GM19452 (cell line): ENCODE measurements at regions not wholly inside any gene's neighbourhood (a gene's known extent, or its start where the extent isn't known, plus 50 kb on each side); places are given as distances from the start of the nearest gene placed in this dataset.
"Not testable (repeated sequence)": the region's sequence is repeated elsewhere in the genome, so short reads cannot be mapped to it uniquely, and the experiment has no call there.

Source experiments
- ATAC-seq: cut with Tn5 transposase; IDR thresholded peaks from one replicate; pipeline ENCODE4 v1.9.1; 2021; ENCODE audit not compliant: unreplicated experiment

GRCh38 chr3:70743754-70744153 is 431.3 kb upstream of the MDFIC2 start:
- ATAC-seq, result no peak

- ATAC-seq, result no peak
Observed at GRCh38 chr3:70742081-70742480, 429.6 kb upstream of the MDFIC2 start.

DNA sequence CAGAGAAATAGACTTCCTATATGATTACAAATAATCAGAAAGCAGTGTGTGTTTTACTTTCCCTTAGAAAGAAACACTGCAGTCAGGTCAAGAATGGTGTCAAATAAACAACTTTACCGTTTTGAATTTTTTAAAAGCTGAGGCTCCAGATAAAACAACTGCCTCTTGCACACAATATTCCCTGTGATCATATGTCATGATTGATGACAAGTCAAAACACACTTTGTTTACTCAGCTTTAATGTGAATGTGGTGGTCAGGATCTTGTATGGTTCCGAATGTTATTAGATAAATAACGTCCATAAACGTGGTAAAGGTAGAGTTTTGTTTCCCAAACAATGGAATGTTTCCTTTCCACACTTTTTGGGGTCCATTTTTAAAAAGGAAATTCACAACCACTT is 428.4 kb upstream of the MDFIC2 start:
- ATAC-seq, result no peak

- ATAC-seq, result no peak
Observed at GRCh38 chr3:70740071-70740470, 427.6 kb upstream of the MDFIC2 start.

DNA sequence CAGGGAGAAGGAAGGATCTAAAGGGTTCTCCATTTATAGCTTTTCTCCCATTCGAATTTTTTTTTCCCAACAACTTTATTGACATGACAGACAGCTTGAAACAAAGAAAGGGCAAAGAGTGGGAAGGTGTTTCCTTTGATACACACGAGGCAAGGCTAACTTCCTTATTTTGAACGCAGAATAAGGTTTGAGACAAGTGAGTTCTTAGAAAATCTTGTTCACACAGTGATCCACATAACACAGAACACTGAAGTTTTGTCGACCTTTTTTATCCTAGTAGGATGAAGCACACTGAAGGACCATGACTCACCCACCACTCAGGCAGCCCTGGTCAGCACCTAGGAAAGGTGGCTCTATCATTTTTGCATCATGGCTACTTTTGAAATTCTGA is 425.8 kb upstream of the MDFIC2 start:
- ATAC-seq, result no peak

GRCh38 chr3:70737666-70738290 is 425.3 kb upstream of the MDFIC2 start:
- no peak for ATAC-seq

GRCh38 chr3:70736009-70736408 is 423.6 kb upstream of the MDFIC2 start:
- ATAC-seq, result no peak

DNA sequence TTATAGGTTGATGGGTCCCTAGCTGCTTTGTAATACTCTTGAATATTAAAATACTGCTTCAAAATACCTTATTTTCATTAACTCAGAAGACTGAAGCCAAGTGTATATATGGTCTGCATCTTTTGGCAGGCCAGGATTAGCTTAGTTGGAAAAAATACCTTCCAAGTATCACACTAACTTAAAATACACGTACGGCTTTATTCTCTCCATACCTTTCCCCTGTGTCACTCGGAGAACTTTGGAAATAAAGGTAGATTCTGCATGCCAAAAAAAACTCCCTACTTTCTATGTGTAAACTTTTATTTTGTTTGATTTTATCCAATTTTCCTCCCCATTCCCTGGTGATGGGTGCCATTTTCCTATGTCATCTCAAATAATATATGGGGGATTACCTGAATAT is 422.3 kb upstream of the MDFIC2 start:
- ATAC-seq, result no peak

DNA sequence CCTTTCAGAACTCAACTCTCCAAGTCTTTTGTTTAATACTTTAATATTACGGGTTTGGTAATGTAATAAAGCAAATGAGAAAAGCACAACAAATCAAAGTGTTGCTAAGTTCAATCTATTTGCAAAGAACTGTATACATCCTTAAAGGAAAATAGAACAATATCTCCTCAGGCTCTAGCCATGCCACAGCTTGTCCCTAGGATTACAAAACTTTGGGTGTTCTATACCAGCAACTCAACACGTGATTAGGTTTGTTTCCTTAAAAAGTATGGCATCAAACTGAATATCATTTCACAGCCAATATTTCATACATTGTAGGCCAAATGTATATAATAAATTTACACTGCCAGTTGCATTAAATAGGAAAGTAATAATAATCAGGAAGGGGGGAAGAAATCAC is 418.6 kb upstream of the MDFIC2 start:
- ATAC-seq, result no peak

DNA sequence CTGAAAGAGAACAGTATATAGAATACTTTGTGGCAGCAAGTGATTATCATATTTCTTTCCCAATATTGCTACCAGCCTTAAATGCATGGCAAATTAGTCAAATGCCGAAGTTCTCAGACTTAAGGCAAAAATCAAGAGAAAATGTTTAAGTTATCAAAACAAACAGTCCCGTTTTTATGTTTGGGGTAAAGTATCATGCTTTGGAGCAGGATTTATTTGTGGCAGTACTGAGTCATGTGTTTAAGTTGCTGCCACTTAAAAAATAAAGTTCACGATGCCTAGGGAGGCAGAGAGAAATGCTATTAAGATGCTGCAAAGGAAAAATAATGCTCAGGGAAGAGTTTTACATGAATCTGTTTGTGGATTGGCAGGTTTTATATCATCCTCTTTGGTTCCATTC is 417.4 kb upstream of the MDFIC2 start:
- ATAC-seq, result no peak

- no peak for ATAC-seq
Observed at GRCh38 chr3:70728311-70728710, 415.9 kb upstream of the MDFIC2 start.

- ATAC-seq, result no peak
Observed at GRCh38 chr3:70726961-70727360, 414.5 kb upstream of the MDFIC2 start.

DNA sequence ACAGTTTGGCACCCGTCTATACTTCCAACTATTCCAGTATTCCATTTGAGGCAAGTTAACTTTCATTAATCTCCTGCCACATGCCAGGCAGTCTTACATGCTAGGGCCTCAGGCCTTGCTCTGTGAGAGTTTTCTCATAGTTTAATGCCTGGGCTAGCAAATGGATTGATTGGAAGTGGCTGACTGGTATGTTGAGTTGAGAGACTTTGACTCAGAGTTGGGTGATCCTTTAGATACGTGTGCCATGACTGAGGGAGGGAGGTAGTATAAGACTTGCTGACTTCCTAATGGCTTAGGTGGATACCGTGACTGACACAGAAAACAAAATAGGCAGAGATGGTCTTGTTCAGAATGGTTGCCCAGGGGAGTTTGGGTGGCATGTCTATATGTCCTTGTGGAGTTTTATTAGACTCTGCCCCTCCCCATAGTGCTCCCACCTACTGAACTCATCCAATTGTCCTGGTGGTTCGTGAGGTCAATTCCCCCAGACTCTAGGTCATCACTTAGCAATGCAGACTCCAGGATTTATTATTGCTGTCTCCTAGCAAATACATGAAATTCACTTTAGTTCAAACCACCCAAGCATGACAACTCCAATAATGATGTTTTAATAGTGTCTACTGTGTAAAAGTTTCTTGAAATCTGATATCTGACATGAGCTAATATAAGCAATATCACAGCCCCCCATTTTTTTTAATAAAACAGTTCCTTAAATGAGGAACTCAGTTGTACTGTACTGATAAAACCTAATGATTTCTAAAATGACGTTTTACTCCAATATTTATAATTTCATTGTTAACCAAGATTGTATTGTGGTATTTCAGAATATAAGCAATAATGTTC is 413.9 kb upstream of the MDFIC2 start:
- no peak for ATAC-seq

GRCh38 chr3:70722018-70722417 is 409.6 kb upstream of the MDFIC2 start:
- ATAC-seq, result no peak

DNA sequence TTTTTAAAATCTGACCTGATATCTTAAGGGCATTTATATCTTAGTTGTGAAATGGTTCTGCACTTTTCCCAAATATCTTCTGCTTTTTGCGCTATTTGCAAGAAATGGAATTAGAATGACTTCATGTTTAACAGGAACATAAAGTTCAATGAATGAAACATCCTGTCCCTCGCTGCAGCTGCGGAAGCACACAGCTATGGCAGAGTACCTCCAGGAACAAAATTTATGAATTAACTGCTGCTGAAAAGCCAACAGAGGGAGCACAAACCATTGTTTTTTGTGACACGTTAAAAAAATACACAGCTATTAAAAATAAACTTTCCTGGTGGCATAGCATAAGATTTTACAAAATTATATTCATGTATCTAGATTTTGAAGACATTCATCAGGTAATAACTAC is 404.4 kb upstream of the MDFIC2 start:
- ATAC-seq, result no peak

DNA sequence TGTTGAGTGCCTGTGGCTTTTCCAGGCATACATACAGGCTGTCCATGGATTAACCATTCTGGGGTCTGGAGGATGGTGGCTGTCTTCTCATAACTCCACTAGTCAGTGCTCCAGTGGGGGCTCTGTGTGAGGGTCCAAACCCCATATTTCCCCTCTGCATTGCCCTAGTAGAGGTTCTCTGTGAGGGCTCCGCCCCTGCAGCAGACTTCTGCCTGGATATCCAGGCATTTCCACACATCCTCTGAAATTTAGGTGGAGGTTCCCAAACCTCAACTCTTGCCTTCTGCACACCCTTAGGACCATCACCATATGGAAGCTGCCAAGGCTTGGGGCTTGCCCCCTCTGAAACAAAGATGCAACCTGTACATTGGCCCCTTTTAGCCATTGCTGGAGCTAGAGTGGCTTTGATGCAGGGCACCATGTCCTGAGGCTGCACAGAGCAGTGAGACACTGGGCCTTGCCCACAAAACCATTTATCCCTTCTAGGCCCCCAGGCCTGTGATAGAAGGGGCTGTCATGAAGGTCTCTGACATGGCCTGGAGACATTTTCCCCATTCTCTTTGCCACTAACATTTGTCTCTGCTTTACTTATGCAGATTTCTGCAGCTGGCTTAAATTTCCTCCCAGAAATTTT is 400.1 kb upstream of the MDFIC2 start:
- ATAC-seq, result no peak

DNA sequence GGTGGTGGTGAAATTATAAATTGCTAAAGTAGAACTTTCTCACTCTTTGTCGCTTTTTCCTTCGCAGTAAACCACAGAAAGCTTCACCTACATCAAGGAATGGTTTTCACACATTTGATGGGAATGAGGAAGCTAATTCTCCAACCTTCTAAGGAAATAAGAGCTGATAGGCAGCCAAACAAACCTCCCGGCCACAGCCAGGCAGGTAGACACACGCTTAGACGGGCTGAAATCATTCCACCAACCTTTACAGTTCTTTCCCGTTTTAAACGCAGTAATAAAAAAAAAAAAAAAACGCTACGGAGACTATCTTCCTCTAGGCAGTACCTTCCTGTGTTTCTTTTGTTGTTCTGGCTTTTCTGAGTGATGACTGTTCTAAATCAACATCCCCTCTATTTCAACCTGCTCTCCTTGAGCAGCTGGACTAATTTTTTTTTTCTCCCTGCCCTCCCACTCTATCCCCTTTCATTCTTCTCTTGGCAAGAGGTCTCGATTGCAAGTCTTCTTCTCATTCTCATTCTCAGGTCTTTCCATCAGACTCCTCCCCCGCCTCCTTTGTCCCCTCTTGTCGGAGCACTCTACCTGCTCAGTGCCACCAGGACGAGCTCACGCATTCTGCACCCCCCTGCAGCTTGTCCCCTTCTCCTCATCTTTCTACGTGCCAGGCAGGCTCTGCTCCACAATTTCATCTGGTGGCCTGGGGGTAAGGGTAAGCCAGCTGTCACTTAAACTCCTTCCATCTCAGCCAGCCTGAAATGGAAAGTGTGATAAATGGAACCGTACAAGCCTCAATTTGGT is 391.1 kb upstream of the MDFIC2 start:
- ATAC-seq, result no peak

DNA sequence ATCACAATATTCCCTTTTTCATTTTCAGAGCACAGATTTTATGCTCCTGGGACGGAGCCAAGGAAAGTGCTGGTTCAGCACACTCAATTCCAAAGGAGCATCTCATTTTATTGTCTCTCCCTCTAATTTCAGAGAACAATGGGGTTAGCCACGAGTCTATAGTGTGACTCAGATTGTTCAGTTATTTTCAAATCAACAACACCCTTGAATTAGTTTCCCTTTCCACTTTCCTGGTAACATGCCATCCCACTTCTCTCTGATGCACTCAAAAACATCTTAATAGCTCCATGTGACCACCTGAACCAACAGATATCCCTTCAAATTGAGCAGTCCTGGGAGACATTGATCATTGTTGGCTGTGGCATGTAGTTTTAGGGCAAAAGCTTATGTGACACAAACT is 389.7 kb upstream of the MDFIC2 start:
- no peak for ATAC-seq

DNA sequence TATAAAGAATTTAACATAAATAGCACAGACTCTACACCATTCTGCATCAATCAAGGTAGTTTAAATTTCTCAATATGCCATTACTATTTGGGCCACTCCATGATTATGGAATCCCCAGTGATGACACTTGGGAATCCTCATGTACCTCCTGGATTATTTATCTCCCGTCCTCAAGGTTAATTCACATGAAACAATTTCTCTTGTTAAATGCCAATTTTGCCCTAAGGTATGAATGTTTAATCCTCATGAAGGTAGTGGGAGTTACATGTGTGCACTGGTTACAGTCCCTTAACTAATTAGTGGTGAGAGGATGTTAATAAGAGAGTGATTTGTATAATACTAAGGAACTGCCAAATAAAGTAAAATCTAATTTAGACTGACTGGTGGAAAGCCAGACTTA is 372.3 kb upstream of the MDFIC2 start:
- ATAC-seq, result no peak

DNA sequence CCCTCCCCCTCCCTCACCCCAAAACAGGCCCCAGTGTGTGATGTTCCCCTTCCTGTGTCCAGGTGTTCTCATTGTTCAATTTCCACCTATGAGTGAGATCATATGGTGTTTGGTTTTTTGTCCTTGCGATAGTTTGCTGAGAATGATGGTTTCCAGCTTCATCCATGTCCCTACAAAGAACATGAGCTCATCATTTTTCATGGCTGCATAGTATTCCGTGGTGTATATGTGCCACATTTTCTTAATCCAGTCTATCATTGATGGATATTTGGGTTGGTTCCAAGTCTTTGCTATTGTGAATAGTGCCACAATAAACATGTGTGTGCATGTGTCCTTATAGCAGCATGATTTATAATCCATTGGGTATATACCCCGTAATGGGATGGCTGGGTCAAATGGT is 363.4 kb upstream of the MDFIC2 start:
- not testable (repeated sequence) for ATAC-seq

GRCh38 chr3:70658513-70659310 is 346.3 kb upstream of the MDFIC2 start:
- no peak for ATAC-seq
